NCI-H82 (cell line): ENCODE measurements at regions not wholly inside any gene's neighbourhood (a gene's known extent, or its start where the extent isn't known, plus 50 kb on each side); places are given as distances from the start of the nearest gene placed in this dataset.

Experiments
- DNase-seq: peaks from one replicate; lab custom pipeline; 2025; lab: John Stamatoyannopoulos, UW

GRCh38 chr11:127135256-127135655 is 134.7 kb upstream of the KIRREL3 start:
- no peak for DNase-seq

- no peak for DNase-seq
Observed at GRCh38 chr11:127133061-127133460, 132.5 kb upstream of the KIRREL3 start.

- DNase-seq: no peak
Observed at GRCh38 chr11:127130321-127130720, 129.8 kb upstream of the KIRREL3 start.

GRCh38 chr11:127126986-127127385 is 126.4 kb upstream of the KIRREL3 start:
- peak; percentile 8 for DNase-seq

- no peak for DNase-seq
Observed at GRCh38 chr11:127119356-127119755, 118.8 kb upstream of the KIRREL3 start.

- no peak for DNase-seq
Observed at GRCh38 chr11:127118811-127119210, 118.2 kb upstream of the KIRREL3 start.

GRCh38 chr11:127117231-127117739 is 116.7 kb upstream of the KIRREL3 start:
- DNase-seq: no peak

GRCh38 chr11:127115844-127116243 is 115.3 kb upstream of the KIRREL3 start:
- DNase-seq: no peak

GRCh38 chr11:127114035-127114434 is 113.5 kb upstream of the KIRREL3 start:
- no peak for DNase-seq

- DNase-seq: no peak
Observed at GRCh38 chr11:127110542-127110941, 110.0 kb upstream of the KIRREL3 start.

GRCh38 chr11:127109796-127110480 is 109.4 kb upstream of the KIRREL3 start:
- DNase-seq: no peak

- no peak for DNase-seq
Observed at GRCh38 chr11:127108838-127109237, 108.3 kb upstream of the KIRREL3 start.

GRCh38 chr11:127106938-127107337 is 106.4 kb upstream of the KIRREL3 start:
- no peak for DNase-seq

GRCh38 chr11:127105593-127106541 is 105.3 kb upstream of the KIRREL3 start:
- DNase-seq: peak; percentile 88

GRCh38 chr11:127103586-127104388 is 103.2 kb upstream of the KIRREL3 start:
- no peak for DNase-seq

- DNase-seq: no peak
Observed at GRCh38 chr11:127098684-127099083, 98.1 kb upstream of the KIRREL3 start.

- no peak for DNase-seq
Observed at GRCh38 chr11:127080735-127081134, 80.2 kb upstream of the KIRREL3 start.

- no peak for DNase-seq
Observed at GRCh38 chr11:127075758-127076157, 75.2 kb upstream of the KIRREL3 start.

GRCh38 chr11:127074151-127074761 is 73.7 kb upstream of the KIRREL3 start:
- DNase-seq: peak; percentile 91

GRCh38 chr11:127073621-127074020 is 73.1 kb upstream of the KIRREL3 start:
- peak; percentile 47 for DNase-seq

GRCh38 chr11:127071606-127072005 is 71.0 kb upstream of the KIRREL3 start:
- peak; percentile 12 for DNase-seq

- no peak for DNase-seq
Observed at GRCh38 chr11:127070808-127071207, 70.2 kb upstream of the KIRREL3 start.
